ENCODE measurements at regions not wholly inside any gene's neighbourhood (a gene's known extent, or its start where the extent isn't known, plus 50 kb on each side); places are given as distances from the start of the nearest gene placed in this dataset.

- Histone ChIP-seq H3K9me3 (no peaks in the 10 kb centered on the region), H3K4me2 (no peak overlapping the region), H3K9me2 (no peaks in the 10 kb centered on the region), H4K20me1 (ENCODE audit: insufficient read depth) (no peaks in the 10 kb centered on the region), H2AFZ (ENCODE audit: low read depth) (no peak overlapping the region), H3F3A (replicated peaks; ENCODE audit: insufficient read depth) (no peaks in the 10 kb centered on the region), H3K9ac (no peak overlapping the region), H3K27me3 (ENCODE audit: insufficient read depth) (no peaks in the 10 kb centered on the region; the same call in 1 of the 2 replicates), H3K36me3 (replicated peaks in 1 of 2; ENCODE audit: control insufficient read depth in 1 of 2, insufficient read depth in 2 of 2, low read length in 1 of 2) (no peaks in the 10 kb centered on the region), H3K27ac (ENCODE audit: low read depth in 2 of 2, low read length in 1 of 2) (no peak overlapping the region), H3K4me3 (ENCODE audit: low read depth in 2 of 2, low read length in 1 of 2) (no peak overlapping the region), H3K4me1 (ENCODE audit: control insufficient read depth in 1 of 2, insufficient read depth in 2 of 2, low read depth in 1 of 2, low read length in 1 of 2) (no peaks in the 10 kb centered on the region), H3K79me2 (ENCODE audit: insufficient read depth) (no peaks in the 10 kb centered on the region)
- TF ChIP-seq NRF1 (IDR thresholded peaks at IDR 0.05; ENCODE audit: low read depth, low read length) (no peak), ELF1 (IDR thresholded peaks at IDR 0.05) (no peak), GATA2 (CRISPR knock-in tag; IDR thresholded peaks at IDR 0.05) (no peak), POLR2AphosphoS5 (IDR thresholded peaks at IDR 0.05; ENCODE audit: low read depth, low read length) (no peak), REST (IDR thresholded peaks at IDR 0.05; ENCODE audit: low read depth, low read length) (no peak), EP300 (IDR thresholded peaks at IDR 0.05; ENCODE audit: borderline replicate concordance in 1 of 2, low read depth in 1 of 2, low read length in 1 of 2) (no peak), FOSL2 (IDR thresholded peaks at IDR 0.05; ENCODE audit: borderline replicate concordance, low read depth) (no peak), RCOR1 (IDR thresholded peaks at IDR 0.05; ENCODE audit: low read length) (no peak), CHD2 (IDR thresholded peaks at IDR 0.05; ENCODE audit: low read length, partially characterized antibody) (no peak), EZH2phosphoT487 (IDR thresholded peaks at IDR 0.05; ENCODE audit: borderline replicate concordance, low read depth) (no peak), MXI1 (IDR thresholded peaks at IDR 0.05; ENCODE audit: low read depth, low read length) (no peak), SMC3 (IDR thresholded peaks at IDR 0.05; ENCODE audit: low read depth, low read length) (no peak)
- TF ChIP-seq, protein P1, sequence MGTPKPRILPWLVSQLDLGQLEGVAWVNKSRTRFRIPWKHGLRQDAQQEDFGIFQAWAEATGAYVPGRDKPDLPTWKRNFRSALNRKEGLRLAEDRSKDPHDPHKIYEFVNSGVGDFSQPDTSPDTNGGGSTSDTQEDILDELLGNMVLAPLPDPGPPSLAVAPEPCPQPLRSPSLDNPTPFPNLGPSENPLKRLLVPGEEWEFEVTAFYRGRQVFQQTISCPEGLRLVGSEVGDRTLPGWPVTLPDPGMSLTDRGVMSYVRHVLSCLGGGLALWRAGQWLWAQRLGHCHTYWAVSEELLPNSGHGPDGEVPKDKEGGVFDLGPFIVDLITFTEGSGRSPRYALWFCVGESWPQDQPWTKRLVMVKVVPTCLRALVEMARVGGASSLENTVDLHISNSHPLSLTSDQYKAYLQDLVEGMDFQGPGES (IDR thresholded peaks at IDR 0.05; ENCODE audit: low read depth, low read length): no peak
- peak; percentile 7 for DNase-seq
- 26% methylated on average over 7 of the region's 19 CpGs for WGBS (ENCODE audit: low lambda C conversion rate)
- POLR2A ChIA-PET: no interaction called here
- CTCF ChIA-PET: interaction anchor here (0.5 to 3.2 kb wide), 6 partner anchors 11 to 87 kb away, joined by 3 to 19 read pairs (median 4); no protein-coding TSS in a partner anchor
These were observed 50.2 kb upstream of the TPM4 start for GRCh38 chr19:16026131-16026530.

All from SK-N-SH (cell line).